NCI-H2196 (cell line): ENCODE measurements at regions not wholly inside any gene's neighbourhood (a gene's known extent, or its start where the extent isn't known, plus 50 kb on each side); places are given as distances from the start of the nearest gene placed in this dataset.

Experiments
- DNase-seq: peaks from one replicate; lab custom pipeline; 2025; ENCODE audit not compliant: unreplicated experiment; lab: John Stamatoyannopoulos, UW

- no peak for DNase-seq
Observed at GRCh38 chr2:21253311-21254027, 129.7 kb downstream of the TDRD15 start.

- no peak for DNase-seq
Observed at GRCh38 chr2:21254170-21254965, 130.6 kb downstream of the TDRD15 start.

- DNase-seq, result no peak
Observed at GRCh38 chr2:21256006-21256405, 132.2 kb downstream of the TDRD15 start.

- no peak for DNase-seq
Observed at GRCh38 chr2:21257621-21258020, 133.9 kb downstream of the TDRD15 start.

DNA sequence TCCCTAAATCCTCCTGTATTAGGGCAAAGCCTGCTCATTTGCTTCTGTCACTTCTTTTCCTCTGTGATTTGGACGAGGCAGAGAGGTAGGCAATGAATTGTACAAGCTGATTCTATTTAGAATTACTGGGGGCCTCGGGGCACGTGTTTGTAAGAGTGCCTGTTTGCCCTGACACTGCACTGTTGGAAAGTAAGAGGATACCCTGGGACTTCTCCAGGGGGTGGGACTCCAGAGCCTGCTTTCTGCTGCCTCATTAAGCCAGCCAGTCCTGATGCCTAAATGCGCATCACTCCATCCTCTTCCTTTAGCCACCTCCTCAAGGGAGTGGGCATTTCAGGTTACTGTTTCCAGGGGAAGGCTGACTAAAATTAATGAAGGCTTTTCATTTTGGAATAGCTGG, 134.3 kb downstream of the TDRD15 start:
- DNase-seq, result no peak

- DNase-seq, result no peak
Observed at GRCh38 chr2:21260311-21260710, 136.5 kb downstream of the TDRD15 start.

- DNase-seq, result no peak
Observed at GRCh38 chr2:21261591-21261990, 137.8 kb downstream of the TDRD15 start.

GRCh38 chr2:21262426-21262940, 138.7 kb downstream of the TDRD15 start:
- no peak for DNase-seq

- DNase-seq, result no peak
Observed at GRCh38 chr2:21263622-21264021, 139.9 kb downstream of the TDRD15 start.

DNA sequence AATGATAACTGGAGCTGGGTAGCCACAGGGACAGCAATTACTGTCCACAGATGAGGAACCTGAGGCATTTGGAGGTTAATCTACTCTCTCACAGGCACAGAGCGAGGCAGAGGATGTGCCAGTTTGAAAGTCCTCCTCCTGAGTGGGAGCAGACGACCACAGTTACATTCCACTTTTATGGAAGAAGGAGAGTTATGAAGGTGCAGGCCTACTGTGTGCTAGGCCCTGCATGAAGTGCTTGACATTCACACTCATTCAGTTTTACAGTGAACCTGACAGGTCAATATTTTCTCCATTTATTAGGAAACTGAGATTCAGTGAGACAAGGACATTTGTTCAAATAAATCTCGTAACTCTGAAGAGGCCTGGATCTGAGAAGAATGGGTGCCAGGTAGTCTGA, 142.0 kb downstream of the TDRD15 start:
- DNase-seq, result no peak

DNA sequence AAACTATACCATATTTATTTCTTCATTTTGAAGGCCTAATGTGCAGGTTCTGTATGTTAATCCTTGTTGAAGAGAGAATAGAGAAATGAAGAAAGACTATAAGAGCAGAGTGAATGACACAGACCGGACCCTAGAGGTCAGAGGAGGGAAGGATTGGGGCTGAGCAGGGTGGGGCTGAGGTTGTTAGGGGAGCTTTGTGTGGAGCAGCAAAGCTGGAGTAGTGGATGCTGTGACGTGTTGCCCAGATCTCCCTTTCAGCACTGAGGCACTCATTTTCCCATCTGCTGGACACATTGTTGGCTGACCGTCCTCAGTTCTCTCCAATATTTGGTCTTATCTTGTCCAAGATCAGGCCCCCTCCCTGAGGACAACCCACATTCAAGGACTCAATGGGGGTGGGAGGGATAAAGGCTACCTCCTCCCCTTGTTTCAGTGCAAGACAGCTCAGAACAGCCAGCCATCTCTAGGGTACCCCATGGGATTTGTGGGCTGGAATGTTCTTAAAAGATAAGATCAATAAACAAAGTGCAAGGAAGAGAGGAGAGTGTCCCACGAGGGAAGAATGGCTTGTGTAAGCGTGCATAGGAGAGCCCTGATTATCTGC, 143.6 kb downstream of the TDRD15 start:
- DNase-seq, result no peak

- no peak for DNase-seq
Observed at GRCh38 chr2:21268197-21268877, 144.6 kb downstream of the TDRD15 start.

DNA sequence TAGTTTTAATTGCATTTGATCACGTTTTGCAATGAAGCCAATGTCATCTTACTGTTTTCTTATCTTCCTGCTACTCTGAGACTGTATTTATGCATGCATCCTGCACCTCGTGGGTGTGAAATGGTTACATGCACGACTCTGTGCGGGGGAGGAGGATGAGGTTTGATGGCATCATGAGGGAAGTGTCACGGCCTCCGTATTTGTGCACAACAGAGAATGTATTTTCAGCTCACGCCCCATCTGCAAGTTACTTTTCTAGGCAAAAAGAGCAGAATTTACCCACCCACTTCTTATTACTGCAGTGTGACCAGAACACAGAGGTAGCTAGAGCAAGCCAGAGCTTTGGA, 145.1 kb downstream of the TDRD15 start:
- no peak for DNase-seq

- DNase-seq, result no peak
Observed at GRCh38 chr2:21269382-21269781, 145.6 kb downstream of the TDRD15 start.

DNA sequence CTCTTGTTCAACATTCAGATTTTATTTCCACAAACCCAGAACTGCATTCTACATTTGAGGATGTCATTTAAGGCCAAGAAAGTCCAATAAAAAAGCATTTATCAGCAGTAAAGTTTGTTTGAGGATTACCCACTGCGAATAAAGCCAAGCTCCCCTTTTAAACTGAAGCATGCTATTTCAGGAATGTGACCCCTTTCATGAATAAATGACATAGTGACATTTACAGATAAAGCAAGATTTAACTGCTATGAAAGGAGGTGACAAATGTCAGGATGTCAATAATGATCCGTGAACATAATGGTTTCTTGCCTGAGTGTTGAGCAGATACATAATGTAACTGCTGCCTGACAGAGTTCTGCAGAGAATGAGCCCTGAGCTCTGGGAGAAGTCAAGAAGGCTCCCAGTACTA, 146.3 kb downstream of the TDRD15 start:
- no peak for DNase-seq

DNA sequence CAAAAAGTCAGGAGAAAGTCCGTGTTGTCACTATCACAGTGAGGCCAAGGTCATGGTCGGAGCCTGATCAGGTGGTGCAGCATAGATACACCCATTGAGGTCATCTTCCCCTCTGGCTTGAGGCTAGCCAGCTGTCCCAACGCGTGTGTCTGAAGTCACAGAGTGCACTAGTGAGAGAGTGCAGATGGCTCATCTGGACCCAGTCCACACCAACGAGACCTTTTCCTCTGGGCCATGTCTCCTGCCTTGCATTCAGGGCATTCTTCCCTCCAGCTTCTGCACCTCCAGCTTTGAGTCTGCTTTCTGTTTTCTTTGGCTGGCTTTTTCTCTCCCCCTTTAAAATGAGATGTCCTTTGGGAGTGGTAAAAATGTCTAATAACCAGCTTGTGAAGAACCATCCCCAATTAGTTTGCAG, 146.9 kb downstream of the TDRD15 start:
- DNase-seq, result no peak

DNA sequence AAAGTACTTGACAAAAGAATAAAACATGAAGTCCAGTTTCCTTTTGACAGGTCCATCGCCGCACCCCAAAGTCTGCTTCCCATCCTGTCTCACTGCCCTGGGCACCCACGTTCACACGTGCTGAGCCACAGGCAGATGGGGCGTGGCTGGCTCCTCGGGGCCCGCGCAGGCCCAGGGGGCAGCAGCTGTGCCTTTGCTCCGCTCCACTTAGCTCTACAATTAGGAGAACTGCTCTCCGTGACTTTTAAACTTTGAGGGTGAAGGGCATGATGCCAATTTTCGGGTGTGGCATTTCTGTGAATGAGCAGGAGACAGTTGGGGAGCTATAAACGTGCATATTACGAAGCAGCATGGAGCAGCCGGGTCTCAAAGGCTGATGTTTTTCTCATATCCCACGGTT, 152.4 kb downstream of the TDRD15 start:
- no peak for DNase-seq

DNA sequence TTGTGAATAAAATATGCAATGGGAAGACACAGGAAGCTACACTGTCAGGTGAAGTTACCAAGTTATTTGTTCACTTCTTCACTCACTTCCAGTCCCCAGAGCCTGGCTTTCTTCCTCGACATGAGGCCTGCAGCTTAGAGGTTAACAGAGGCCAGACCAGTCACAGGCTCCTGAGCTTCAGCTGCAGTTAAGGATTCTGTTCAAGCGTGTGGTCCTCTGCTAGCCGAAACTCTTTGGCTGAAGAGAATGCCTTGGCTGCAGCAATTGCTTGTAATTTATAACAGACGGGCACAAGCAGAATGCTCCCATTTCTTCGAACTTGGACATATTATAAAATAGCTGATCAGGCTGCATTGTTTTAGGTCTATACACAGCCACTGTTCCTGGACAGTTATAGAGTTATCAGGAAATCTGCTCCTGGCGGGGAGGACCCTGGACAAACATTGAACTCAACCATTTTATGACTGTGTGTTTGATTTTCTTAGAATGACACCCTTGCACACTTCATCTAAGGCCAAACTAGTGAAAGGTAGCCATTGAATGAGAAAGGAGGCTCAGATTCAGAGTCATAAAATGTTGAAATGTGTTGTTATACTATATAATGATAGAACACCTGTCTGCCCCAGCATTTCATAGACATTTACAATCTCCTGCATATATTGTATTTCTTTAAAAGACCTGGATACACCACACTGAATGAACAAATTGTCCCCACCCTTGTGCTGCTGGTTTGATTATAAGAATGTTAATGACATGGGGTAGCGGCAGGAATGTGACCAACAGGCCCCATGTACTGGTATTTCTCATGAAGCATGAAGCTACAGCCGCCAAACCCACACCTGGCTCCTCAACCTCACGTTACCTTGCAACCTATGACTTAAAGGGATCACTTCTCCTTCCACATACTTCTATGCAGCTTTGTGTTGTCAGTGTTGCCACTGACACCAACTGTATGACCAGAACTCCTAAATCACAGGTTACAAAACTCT, 153.6 kb downstream of the TDRD15 start:
- no peak for DNase-seq

GRCh38 chr2:21279525-21279924, 155.8 kb downstream of the TDRD15 start:
- no peak for DNase-seq

DNA sequence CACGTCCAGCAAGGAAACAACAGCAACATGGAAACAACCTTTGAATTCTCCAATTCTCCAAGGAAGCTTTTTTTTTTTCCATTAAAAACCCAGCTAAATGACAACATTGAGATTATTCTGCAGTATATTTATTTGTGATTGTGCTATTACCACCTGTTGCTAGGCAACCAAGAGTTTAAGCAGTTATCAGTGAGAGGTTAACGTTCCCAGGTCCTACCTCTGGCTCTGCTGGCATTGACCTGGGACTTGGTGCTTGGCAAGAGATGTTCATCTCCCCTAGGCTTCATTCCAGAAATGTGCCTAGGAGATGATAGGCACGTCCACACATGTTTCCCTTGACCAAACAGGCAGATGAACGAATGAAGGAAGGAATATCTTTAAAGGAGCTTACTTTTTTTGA, 157.0 kb downstream of the TDRD15 start:
- no peak for DNase-seq
